GM23248 (cell line): ENCODE measurements at regions not wholly inside any gene's neighbourhood (a gene's known extent, or its start where the extent isn't known, plus 50 kb on each side); places are given as distances from the start of the nearest gene placed in this dataset.

ENCODE experiments used
- DNase-seq: peaks from one replicate; pipeline ENCODE4 v3.0.0-alpha.2; 2015
- H2AFZ ChIP-seq: fragments of 200-600 bp; sonication (generic); 2 replicates; pipeline ENCODE4 v1.6.1; 2016; ENCODE audit warnings: antibody characterized with exemption
- H3F3A ChIP-seq: fragments of 200-600 bp; sonication (generic); 2 replicates; pipeline ENCODE4 v1.6.1; 2016; ENCODE audit warnings: mild to moderate bottlenecking, antibody characterized with exemption, mixed run types; ENCODE audit not compliant: insufficient read depth
- H3K27ac ChIP-seq: fragments of 200-600 bp; sonication (generic); 2 replicates; pipeline ENCODE4 v1.5.1; 2016; ENCODE audit warnings: mild to moderate bottlenecking
- H3K27me3 ChIP-seq: fragments of 200-600 bp; sonication (generic); replicated peaks from 2 replicates; pipeline ENCODE4 v1.6.1; 2016; ENCODE audit warnings: mild to moderate bottlenecking; ENCODE audit not compliant: insufficient read depth
- H3K36me3 ChIP-seq: fragments of 200-600 bp; sonication (generic); 2 replicates; pipeline ENCODE4 v1.6.1; 2016; ENCODE audit warnings: low read depth, mild to moderate bottlenecking
- H3K4me1 ChIP-seq: fragments of 200-600 bp; sonication (generic); 2 replicates; pipeline ENCODE4 v1.6.1; 2016; ENCODE audit warnings: mild to moderate bottlenecking; ENCODE audit not compliant: insufficient read depth
- H3K4me2 ChIP-seq: fragments of 200-600 bp; sonication (generic); one replicate; pipeline ENCODE4 v1.6.1; 2016; ENCODE audit warnings: mild to moderate bottlenecking; ENCODE audit not compliant: unreplicated experiment
- H3K4me3 ChIP-seq: fragments of 200-600 bp; sonication (generic); 2 replicates; pipeline ENCODE4 v1.5.1; 2016; ENCODE audit warnings: mild to moderate bottlenecking
- H3K79me2 ChIP-seq: fragments of 200-600 bp; sonication (generic); 2 replicates; pipeline ENCODE4 v1.6.1; 2016; ENCODE audit warnings: mild to moderate bottlenecking; ENCODE audit not compliant: insufficient read depth
- H3K9ac ChIP-seq: fragments of 200-600 bp; sonication (generic); 2 replicates; pipeline ENCODE4 v1.6.1; 2016; ENCODE audit warnings: mild to moderate bottlenecking
- H3K9me2 ChIP-seq: fragments of 200-600 bp; sonication (generic); 2 replicates; pipeline ENCODE4 v1.6.1; 2016; ENCODE audit warnings: mixed run types, mild to moderate bottlenecking, moderate library complexity; ENCODE audit not compliant: insufficient read depth
- H3K9me3 ChIP-seq: fragments of 200-600 bp; sonication (generic); one replicate; pipeline ENCODE4 v1.6.1; 2017; ENCODE audit warnings: low read depth
- H4K20me1 ChIP-seq: fragments of 200-600 bp; sonication (generic); 2 replicates; pipeline ENCODE4 v1.6.0; 2016; ENCODE audit not compliant: insufficient read depth
- EZH2 ChIP-seq: fragments of 200-600 bp; sonication (generic); IDR thresholded peaks from 2 replicates; pipeline ENCODE4 v1.6.1; 2018; ENCODE audit warnings: antibody characterized with exemption, mild to moderate bottlenecking; ENCODE audit not compliant: insufficient read depth, poor library complexity, severe bottlenecking
- EZH2phosphoT487 ChIP-seq: fragments of 200-600 bp; sonication (generic); IDR thresholded peaks from 2 replicates; pipeline ENCODE4 v1.6.1; 2018; ENCODE audit warnings: antibody characterized with exemption, moderate library complexity, mild to moderate bottlenecking, low read depth; ENCODE audit not compliant: insufficient read depth
- WGBS, 2 experiments: methylation state at CpG; one replicate each; pipeline ENCODE4 v1.1.6; 2015 to 2017; ENCODE audit warnings: low lambda C conversion rate in 2 of 2, low coverage in 1 of 2; ENCODE audit errors: missing lambda C conversion rate in 2 of 2; 5-methylcytosine and 5-hydroxymethylcytosine counted together
- in situ Hi-C: fragments of 300-500 bp; cut with MboI; formaldehyde crosslinking; loops from 2 replicates; pipeline ENCODE4 v1.15.0; 2020

DNA sequence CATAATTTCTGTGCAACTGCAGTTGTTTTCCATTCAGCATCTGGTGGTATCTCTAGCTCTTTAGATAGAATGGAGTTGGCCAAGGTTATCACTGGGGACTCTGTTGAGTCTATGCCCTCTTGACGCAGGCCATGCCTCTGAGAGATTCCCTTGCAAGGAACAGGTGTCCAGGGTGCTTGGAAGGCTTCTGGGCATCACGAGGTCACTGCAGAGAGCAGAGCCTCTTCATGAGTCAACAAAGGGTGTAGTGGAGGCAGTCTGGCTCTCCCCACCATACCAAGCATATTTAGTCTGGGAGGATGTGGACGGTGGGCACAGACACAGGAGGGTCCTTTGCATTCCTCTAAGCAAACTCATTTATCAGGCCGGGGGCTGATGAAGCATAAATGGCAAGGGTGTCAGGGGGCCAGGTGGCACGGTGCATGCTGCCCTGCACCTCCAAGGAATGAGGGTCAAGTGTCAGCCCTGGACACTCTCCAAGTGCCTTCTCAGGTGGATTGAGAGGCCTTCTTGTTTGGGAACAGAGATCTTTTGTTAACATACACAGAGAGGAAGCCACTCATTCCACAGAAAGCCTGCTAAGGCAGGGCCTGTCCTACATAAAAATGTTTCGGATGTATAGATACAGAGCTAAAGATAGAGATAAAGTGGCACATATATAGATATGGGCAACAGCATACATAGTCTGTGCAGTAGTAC lies 328.6 kb downstream of the INHBA start:
- Histone ChIP-seq H3K36me3 (no peaks in the 10 kb centered on the region), H3K9me2 (peaks cover 4% of the 10 kb centered on the region; the same call in 1 of the 2 replicates), H3K79me2 (no peaks in the 10 kb centered on the region), H3K4me3 (no peak overlapping the region), H3K9ac (no peak overlapping the region), H4K20me1 (no peaks in the 10 kb centered on the region), H3K4me1 (0 out of 2 replicates have a peak, but pooled peaks cover 7% of the 10 kb centered on the region), H3K27ac (no peak overlapping the region), H3K27me3 (no peaks in the 10 kb centered on the region), H2AFZ (no peak overlapping the region), H3K4me2 (no peak overlapping the region), H3F3A (no peaks in the 10 kb centered on the region), H3K9me3 (no peaks in the 10 kb centered on the region)
- TF ChIP-seq EZH2 (no peak), EZH2phosphoT487 (no peak)
- in situ Hi-C loops = no loop called here
- WGBS, 2 experiments = 71 to 73% methylated on average over 6 of the region's 6 CpGs
- no peak for DNase-seq

DNA sequence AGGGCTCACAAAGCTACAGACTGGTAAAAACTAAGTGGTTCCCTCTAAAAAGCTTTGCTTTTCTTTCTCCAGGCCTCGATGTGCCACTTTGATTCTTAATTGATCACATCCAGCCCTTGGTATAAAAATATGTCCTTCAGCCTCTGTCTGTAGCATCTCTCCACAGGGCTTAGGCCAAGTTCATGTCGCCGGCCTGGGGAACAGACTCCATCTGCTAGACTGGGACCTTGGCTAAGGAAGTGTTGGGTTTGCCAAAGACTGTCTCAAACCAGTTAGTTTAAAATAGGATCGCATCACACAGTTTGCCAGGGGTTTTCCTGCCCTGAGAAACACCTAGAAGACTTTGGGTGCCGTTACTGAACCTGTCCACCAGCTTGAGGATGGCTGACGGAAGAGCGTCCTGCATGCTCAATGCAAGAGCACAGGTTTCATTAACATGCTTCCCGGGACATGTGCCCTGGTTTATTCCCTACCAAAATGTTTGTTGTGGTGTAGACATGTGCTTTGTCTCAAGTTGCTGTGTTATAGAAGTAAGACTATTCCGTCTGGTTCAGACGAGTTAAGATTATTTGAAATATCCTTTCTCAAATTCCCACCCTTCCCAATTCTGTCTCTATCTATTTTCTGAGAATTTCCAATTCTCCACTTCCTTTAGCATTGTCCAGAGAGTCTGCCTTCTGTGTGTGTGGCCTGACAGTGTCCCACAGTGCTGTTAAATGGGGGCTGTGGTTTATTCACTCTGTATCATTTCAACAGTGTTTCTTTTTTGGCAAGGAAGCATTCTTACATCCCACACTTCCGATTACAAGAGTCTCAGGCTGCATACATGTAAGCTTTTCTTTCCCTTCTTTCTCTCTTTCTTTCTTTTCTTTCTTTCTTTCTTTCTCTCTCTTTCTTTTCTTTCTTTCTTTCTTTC lies 334.7 kb downstream of the INHBA start:
- Histone ChIP-seq H3K27me3 (no peaks in the 10 kb centered on the region), H3K79me2 (no peaks in the 10 kb centered on the region), H3F3A (no peaks in the 10 kb centered on the region), H2AFZ (no peak overlapping the region), H3K4me2 (no peak overlapping the region), H3K4me1 (no peaks in the 10 kb centered on the region), H4K20me1 (no peaks in the 10 kb centered on the region), H3K4me3 (no peak overlapping the region), H3K9me2 (no peaks in the 10 kb centered on the region), H3K36me3 (no peaks in the 10 kb centered on the region), H3K9me3 (no peaks in the 10 kb centered on the region), H3K9ac (no peak overlapping the region), H3K27ac (no peak overlapping the region)
- in situ Hi-C loops = no loop called here
- 84 to 86% methylated on average over 11 of the region's 11 CpGs for WGBS, 2 experiments
- no peak for DNase-seq
- TF ChIP-seq EZH2 (no peak), EZH2phosphoT487 (no peak)

DNA sequence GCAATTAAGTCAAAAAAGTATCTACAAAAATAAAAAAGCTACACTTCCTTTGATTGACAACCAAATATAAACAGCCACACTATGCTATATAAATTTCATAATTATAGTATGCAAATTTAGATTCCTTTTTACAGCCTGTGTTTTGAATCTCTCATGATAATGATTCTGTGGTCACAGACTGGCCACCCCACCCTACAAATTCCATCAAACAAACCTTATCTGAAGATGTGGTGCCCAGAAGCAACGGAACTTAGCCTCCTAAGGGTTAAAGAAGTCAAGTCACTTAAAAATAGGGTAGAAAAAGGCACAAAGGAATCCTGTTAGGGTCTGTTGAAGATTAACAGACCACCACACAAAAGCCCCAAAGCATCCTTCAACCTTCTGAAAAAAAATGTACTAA lies 351.8 kb downstream of the INHBA start:
- no peak overlapping the region for H3K9ac ChIP-seq
- no peaks in the 10 kb centered on the region for H3K9me3 ChIP-seq
- TF ChIP-seq EZH2phosphoT487 (no peak), EZH2 (no peak)
- no peak overlapping the region for H2AFZ ChIP-seq
- H3K79me2 ChIP-seq = no peaks in the 10 kb centered on the region
- H3K27ac ChIP-seq = no peak overlapping the region
- H3K4me2 ChIP-seq = no peak overlapping the region
- in situ Hi-C loops = no loop called here
- no peaks in the 10 kb centered on the region for H3K27me3 ChIP-seq
- no peaks in the 10 kb centered on the region for H3F3A ChIP-seq
- DNase-seq = no peak
- no peaks in the 10 kb centered on the region for H3K36me3 ChIP-seq
- WGBS, 2 experiments = 55 to 60% methylated on average over 1 of the region's 1 CpG
- H3K4me3 ChIP-seq = no peak overlapping the region
- H4K20me1 ChIP-seq = no peaks in the 10 kb centered on the region
- H3K4me1 ChIP-seq = no peaks in the 10 kb centered on the region
- H3K9me2 ChIP-seq = no peaks in the 10 kb centered on the region

DNA sequence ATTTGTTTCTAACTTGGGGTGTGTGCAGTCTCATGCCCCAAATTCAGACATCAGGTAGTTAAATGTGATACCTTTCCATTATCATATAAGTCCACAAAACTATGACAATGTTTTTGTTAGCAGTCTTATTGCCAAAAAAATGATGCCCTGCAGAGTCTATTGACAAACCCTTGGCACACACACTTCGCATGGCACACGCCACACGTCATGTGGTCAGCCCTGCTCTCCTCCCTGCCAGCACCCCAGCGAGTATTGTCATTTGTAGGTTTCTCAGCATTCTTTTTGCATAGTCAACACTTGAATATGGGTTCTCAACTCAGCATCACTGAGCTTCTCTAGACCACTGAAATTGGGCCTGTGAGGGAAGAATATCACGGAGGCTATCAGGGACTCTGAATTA lies 356.0 kb downstream of the INHBA start:
- DNase-seq = no peak
- H3K79me2 ChIP-seq = no peaks in the 10 kb centered on the region
- no peaks in the 10 kb centered on the region for H3K27me3 ChIP-seq
- H3K9ac ChIP-seq = no peak overlapping the region
- H3K27ac ChIP-seq = no peak overlapping the region
- no peak overlapping the region for H3K4me3 ChIP-seq
- H3F3A ChIP-seq = no peaks in the 10 kb centered on the region
- WGBS, 2 experiments = 93 to 97% methylated on average over 5 of the region's 5 CpGs
- H3K36me3 ChIP-seq = no peaks in the 10 kb centered on the region
- H3K9me3 ChIP-seq = no peaks in the 10 kb centered on the region
- in situ Hi-C loops = no loop called here
- TF ChIP-seq EZH2 = no peak
- TF ChIP-seq EZH2phosphoT487 = no peak
- no peak overlapping the region for H3K4me2 ChIP-seq
- no peaks in the 10 kb centered on the region for H3K9me2 ChIP-seq
- no peaks in the 10 kb centered on the region for H4K20me1 ChIP-seq
- no peaks in the 10 kb centered on the region for H3K4me1 ChIP-seq
- no peak overlapping the region for H2AFZ ChIP-seq
